ENCODE measurements at regions not wholly inside any gene's neighbourhood (a gene's known extent, or its start where the extent isn't known, plus 50 kb on each side); places are given as distances from the start of the nearest gene placed in this dataset.

DNA sequence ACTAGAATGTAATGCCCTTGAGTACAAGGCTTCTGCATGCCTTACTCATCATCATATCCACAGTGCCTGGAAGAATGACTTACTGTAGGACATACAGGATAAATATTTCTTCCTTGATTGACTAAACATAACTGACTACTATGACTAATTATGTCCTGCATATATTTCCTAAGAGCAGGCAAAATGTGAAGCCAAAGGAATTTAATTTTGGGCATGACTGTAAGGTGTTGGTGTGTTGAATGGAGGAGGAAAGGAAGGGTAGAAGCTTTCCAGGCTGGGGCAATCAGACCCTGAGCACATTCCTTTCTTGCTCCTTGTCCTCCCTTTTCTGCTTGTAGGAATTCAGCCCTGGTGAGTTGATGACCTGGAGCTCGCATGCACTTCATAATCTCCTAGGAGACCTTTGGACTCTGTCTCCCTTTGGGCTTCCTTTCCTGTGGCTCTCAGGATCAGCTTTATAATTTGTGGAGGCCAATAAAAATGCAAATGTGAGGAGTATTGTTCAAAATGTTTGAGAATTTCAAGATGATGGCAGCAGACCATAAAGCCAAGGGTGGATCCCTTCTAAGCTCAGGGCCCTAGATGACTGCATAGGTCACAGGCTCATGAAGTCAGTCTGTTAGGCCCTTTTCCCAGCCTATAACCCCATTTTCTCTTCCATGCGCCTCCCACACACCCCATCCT is 174.0 kb downstream of the HMHB1 start:
- TF ChIP-seq, protein P1, sequence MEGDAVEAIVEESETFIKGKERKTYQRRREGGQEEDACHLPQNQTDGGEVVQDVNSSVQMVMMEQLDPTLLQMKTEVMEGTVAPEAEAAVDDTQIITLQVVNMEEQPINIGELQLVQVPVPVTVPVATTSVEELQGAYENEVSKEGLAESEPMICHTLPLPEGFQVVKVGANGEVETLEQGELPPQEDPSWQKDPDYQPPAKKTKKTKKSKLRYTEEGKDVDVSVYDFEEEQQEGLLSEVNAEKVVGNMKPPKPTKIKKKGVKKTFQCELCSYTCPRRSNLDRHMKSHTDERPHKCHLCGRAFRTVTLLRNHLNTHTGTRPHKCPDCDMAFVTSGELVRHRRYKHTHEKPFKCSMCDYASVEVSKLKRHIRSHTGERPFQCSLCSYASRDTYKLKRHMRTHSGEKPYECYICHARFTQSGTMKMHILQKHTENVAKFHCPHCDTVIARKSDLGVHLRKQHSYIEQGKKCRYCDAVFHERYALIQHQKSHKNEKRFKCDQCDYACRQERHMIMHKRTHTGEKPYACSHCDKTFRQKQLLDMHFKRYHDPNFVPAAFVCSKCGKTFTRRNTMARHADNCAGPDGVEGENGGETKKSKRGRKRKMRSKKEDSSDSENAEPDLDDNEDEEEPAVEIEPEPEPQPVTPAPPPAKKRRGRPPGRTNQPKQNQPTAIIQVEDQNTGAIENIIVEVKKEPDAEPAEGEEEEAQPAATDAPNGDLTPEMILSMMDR (conservative IDR thresholded peaks at IDR 0.05 in 1 of 2, IDR thresholded peaks at IDR 0.05 in 1 of 2; ENCODE audit: extremely low read depth in 1 of 2, insufficient read depth in 1 of 2, low read depth in 1 of 2, low read length in 2 of 2) = no peak
- no peak for TF ChIP-seq EZH2 (IDR thresholded peaks at IDR 0.05; ENCODE audit: borderline replicate concordance, low read length)
